ENCODE measurements at regions not wholly inside any gene's neighbourhood (a gene's known extent, or its start where the extent isn't known, plus 50 kb on each side); places are given as distances from the start of the nearest gene placed in this dataset.

DNA sequence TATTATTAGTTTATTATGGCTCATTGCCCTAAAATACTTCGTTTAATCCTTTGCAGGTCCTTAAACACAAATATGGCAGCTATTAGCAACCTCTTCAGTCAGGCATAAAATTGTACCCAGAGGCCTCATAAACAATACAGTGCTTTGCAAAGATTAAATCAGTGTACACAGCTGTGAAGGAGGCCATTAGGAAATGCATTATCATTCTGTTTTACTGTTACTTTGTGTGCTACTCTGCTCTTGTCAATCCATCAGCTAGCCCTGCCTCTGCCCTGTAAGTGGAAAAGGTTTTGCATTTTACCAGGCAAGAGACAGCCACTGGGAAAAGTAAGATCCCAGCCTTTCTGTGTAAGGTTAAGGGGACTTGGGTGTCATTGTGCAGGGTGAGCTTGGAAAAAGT is 415.7 kb upstream of the DAB1 start:
- TF ChIP-seq, protein P1, sequence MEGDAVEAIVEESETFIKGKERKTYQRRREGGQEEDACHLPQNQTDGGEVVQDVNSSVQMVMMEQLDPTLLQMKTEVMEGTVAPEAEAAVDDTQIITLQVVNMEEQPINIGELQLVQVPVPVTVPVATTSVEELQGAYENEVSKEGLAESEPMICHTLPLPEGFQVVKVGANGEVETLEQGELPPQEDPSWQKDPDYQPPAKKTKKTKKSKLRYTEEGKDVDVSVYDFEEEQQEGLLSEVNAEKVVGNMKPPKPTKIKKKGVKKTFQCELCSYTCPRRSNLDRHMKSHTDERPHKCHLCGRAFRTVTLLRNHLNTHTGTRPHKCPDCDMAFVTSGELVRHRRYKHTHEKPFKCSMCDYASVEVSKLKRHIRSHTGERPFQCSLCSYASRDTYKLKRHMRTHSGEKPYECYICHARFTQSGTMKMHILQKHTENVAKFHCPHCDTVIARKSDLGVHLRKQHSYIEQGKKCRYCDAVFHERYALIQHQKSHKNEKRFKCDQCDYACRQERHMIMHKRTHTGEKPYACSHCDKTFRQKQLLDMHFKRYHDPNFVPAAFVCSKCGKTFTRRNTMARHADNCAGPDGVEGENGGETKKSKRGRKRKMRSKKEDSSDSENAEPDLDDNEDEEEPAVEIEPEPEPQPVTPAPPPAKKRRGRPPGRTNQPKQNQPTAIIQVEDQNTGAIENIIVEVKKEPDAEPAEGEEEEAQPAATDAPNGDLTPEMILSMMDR (IDR thresholded peaks at IDR 0.05 in 4 of 5, conservative IDR thresholded peaks at IDR 0.05 in 1 of 5): no peak
- no peak for TF ChIP-seq POLR2A (IDR thresholded peaks at IDR 0.05)
